Left renal cortex interstitium (tissue), 4 donors: ENCODE measurements at regions not wholly inside any gene's neighbourhood (a gene's known extent, or its start where the extent isn't known, plus 50 kb on each side); places are given as distances from the start of the nearest gene placed in this dataset.
"Not testable (repeated sequence)": the region's sequence is repeated elsewhere in the genome, so short reads cannot be mapped to it uniquely, and the experiment has no call there.

Experiments
- DNase-seq, 4 donors: peaks; one replicate each; pipeline ENCODE4 v3.0.0-alpha.2; 2013; ENCODE audit warnings: low read depth in 4 of 4, low spot score in 2 of 4, missing footprints in 1 of 4

GRCh38 chr1:147103416-147104155 lies 68.7 kb downstream of the PRKAB2 start:
- not testable (repeated sequence) for DNase-seq

GRCh38 chr1:147099192-147099591 lies 73.1 kb downstream of the PRKAB2 start:
- no peak for DNase-seq

DNA sequence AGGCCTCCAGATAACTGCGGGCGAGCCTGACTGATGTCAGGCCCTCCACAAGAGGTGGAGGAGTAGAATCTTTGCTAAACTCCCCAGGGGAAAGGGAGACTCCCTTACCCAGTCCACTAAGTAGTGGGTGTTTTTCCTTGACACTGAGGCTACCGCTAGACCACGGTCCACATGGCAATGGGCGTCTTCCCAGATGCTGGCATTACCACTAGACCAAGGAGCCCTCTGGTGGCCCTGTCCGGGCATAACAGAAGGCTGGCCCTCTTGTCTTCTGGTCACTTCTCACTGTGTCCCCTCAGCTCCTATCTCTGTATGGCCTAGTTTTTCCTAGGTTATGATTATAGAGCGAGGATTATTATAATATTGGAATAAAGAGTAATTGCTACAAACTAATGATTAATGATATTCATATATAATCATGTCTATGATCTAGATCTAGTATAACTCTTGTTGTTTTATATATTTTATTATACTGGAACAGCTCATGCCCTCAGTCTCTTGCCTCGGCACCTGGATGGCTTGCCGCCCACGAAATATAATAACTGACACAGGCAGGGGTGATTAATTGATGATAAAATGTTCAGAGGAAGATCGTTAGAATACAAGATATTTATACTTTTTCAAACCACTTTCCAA lies 73.8 kb downstream of the PRKAB2 start:
- DNase-seq = not testable (repeated sequence)

- DNase-seq = no peak
Measured at GRCh38 chr1:147095691-147096090, 76.6 kb downstream of the PRKAB2 start.

DNA sequence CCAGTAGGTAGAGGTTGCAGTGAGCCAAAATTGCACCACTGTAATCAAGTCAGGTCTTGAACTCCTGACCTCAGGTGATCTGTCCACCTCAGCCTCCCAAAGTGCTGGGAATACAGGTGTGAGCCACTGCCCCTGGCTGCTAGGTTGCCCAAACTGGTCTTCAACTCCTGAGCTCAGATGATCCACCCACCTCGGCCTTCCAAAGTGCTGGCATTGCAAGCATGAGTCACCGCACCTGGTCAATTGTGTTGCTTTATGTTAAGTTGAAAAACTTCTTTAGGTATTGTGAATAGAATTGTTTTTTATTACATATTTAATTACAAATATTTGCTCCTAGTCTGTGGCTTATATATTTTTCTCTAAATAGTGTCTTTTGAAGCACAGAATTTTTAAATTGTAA lies 80.5 kb downstream of the PRKAB2 start:
- no peak for DNase-seq

GRCh38 chr1:147089457-147089856 lies 82.8 kb downstream of the PRKAB2 start:
- no peak for DNase-seq

GRCh38 chr1:147086129-147086528 lies 86.1 kb downstream of the PRKAB2 start:
- DNase-seq = no peak

- peak in 3 of 4 donors; percentile 63 to 81 (median 70) for DNase-seq
Measured at GRCh38 chr1:147084273-147085096, 87.8 kb downstream of the PRKAB2 start.

- no peak for DNase-seq
Measured at GRCh38 chr1:147083919-147084272, 88.4 kb downstream of the PRKAB2 start.

DNA sequence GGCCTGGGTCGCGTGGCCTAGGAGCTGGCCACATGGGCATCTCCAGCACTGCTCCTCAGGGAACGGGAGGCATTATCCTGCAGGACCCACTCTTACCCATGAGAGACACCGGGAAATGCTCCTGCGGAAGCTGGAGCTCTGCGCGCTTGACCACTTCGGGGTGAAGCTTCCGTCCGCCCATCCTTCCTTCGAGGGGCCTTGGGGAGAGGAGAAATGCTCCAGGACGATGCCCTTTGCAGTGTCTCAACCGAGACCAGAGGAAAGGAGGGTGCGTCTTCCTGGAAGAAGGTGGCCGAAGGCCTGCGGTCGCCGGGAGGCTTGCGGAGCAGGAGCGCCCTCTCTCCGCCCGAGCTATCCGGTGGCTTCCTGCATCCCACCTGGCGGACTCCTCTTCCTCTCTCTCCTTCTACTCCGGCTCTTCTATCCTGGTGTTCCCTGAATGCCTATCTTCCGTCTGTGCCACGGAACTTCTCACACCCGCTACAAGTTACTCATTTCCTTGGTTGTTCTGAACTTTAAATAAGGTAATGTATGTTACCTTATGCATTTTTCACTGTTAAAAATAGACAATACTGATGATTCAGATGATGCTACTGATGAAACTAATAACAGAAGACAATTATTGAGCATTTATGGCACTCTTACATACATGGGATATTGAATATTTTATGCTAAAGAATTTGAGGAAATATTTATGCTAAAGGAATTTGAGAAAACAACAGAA lies 91.4 kb downstream of the PRKAB2 start:
- DNase-seq = no peak

- DNase-seq = no peak
Measured at GRCh38 chr1:147080006-147080661, 92.1 kb downstream of the PRKAB2 start.

DNA sequence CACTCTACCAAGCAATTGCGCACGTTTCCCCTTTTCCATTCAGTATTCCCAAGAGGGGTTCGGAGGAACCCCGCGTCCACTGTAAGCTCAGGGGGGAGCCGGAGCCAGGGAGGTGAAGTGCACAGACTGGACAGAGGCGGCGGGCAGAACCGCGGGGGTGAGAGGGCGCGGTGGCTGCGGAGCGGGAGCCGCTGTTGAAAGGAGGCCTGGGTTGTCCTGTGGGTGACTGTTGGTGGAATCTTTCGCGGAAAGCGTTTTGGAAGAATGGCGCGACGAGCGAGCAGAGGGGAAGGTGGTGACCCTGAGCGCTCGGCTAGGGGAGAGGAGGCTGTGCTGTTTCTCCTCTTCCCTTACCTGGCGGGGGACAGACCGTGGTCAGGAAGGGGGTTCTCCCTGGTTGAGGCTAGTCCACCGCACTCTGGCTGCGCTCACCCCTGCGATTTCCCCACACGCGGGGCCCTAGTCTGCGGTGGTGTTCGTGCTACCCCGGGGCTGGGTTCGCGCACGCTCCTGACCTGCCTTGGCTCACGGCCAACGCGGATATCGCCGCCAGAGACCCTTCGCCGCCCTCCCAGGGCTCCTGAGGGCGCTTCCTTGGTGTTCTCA lies 92.8 kb downstream of the PRKAB2 start:
- no peak for DNase-seq

DNA sequence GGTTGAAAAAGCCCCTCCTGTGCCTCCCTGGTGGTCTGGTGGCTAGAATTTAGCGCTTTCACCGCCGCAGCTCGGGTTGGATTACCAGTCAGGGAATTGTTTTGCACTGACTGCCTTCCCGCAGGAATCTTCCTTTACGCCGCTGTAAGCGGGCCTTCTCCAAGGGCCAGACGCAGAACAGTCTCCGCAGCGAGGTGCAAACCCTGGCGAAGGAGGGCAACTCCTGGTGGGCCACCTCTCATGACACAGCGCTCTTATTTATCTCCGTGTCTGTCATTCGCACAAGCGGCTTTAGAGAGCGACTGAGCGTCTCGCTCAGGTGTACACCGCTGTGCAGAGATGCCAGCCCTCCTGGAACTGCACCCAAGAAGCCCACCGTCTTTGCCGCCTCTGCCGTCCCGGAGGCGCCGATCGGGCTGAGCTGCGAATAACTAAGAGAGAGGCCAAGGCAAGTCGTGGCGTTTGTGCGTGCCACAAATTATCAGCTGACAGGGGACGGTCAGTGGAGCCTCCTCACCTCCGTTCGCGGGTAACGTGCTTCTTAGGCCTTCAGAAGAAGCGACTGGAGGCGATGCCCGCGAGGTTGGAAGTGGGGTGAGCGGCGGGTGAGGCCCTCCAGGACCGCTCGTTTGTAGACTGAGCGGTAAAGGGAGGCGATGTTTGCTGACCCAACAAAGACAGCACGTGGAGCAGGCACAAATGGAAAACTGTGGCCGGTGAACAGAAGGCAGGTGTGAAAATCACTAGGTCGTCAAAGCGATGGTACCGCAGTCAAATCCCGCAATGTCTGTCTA lies 93.5 kb downstream of the PRKAB2 start:
- no peak for DNase-seq

DNA sequence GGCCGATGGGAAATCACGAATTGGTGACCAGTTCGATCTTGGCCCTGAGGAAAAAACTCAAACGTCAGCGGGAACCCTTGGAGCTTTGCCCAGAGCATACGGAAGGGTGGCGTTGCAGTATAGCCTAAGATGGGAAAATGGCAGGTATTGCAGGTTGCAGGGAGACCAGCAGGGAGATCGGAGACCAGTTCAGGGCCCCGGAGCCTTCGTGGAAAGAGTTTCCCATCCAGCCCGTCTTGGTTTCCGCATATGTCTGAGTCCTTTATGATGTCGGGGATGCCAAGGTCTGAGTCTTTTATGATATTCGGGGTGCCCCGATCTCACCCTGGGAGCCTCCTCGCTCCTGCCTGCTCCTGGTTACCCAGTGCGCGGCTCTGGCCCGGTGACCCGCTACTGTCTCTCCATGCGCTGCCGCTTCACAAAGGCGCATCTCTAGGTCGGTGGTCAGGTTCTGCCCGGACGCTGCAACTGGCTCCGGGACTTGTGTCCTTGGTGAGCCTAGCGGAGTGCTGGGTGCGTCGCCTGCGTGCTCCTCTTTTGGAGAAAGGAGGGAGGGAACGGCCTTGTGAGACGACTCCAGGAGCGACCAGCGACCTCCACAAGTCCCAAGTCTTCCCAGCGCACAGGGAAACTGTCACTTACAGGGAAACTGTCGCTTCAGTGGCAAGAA lies 94.2 kb downstream of the PRKAB2 start:
- no peak for DNase-seq

GRCh38 chr1:147077523-147077922 lies 94.7 kb downstream of the PRKAB2 start:
- no peak for DNase-seq

DNA sequence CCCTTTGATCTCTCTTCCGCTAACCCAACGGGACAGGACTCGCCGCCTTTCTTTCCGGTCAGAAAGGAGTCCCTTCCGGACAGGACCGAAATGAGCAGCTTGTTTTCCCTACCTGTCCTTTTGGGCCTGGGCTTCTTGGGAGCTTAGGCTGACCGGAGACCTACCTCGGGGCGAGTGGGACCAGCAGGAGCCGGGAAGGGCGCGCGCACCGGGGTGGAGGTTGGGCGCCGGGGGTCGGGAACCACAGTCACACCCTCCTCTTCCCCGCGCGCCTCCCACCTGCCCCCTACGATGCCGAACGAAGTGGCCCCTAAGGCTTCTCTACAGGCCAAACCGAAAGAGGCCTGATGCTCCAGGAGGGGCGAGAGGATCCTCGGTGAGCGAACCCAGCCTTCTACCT lies 95.2 kb downstream of the PRKAB2 start:
- no peak for DNase-seq

- DNase-seq = no peak
Measured at GRCh38 chr1:147076442-147076841, 95.8 kb downstream of the PRKAB2 start.
